GM18909 (cell line): ENCODE measurements at regions not wholly inside any gene's neighbourhood (a gene's known extent, or its start where the extent isn't known, plus 50 kb on each side); places are given as distances from the start of the nearest gene placed in this dataset.

ENCODE experiments used
- ATAC-seq: cut with Tn5 transposase; IDR thresholded peaks from one replicate; pipeline ENCODE4 v1.9.1; 2021; ENCODE audit warnings: mild to moderate bottlenecking; ENCODE audit not compliant: unreplicated experiment, poor library complexity

DNA sequence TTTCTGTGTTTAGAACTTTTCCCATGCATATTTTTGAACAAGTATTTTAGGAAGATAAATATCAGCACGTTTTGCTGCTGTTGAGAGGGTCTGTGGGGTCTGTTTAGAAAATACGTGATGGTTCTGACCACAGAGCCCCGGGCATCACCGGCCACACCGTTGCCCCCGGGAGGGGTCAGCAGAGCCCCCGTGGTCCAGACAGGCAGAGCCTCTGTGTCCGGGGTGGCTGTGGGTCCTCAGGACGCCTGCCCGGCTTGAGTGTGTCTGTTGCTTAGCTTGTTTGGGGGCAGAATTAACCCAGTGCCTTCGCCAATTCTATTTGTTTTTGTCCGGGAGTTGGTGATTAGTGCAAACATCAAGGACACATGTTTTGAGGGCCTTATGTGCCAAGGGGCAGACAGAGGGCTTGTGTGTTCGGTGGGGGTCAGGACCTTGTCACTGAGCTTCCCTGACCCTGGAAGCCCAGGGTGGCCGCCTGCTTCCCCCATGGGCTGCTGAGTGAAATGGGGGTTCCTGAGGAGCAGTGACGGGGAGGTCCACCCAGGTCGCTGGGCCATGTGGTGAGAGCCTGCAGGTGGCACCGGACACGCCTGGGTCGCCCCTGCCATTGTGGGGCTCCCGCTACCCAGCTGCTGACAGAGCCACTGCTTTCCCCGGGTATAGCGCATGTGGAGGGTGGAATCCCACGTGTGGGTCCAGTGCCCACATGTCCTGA is 122.2 kb downstream of the SIK1 start:
- ATAC-seq: no peak

GRCh38 chr21:43304206-43304605 is 122.7 kb downstream of the SIK1 start:
- no peak for ATAC-seq

DNA sequence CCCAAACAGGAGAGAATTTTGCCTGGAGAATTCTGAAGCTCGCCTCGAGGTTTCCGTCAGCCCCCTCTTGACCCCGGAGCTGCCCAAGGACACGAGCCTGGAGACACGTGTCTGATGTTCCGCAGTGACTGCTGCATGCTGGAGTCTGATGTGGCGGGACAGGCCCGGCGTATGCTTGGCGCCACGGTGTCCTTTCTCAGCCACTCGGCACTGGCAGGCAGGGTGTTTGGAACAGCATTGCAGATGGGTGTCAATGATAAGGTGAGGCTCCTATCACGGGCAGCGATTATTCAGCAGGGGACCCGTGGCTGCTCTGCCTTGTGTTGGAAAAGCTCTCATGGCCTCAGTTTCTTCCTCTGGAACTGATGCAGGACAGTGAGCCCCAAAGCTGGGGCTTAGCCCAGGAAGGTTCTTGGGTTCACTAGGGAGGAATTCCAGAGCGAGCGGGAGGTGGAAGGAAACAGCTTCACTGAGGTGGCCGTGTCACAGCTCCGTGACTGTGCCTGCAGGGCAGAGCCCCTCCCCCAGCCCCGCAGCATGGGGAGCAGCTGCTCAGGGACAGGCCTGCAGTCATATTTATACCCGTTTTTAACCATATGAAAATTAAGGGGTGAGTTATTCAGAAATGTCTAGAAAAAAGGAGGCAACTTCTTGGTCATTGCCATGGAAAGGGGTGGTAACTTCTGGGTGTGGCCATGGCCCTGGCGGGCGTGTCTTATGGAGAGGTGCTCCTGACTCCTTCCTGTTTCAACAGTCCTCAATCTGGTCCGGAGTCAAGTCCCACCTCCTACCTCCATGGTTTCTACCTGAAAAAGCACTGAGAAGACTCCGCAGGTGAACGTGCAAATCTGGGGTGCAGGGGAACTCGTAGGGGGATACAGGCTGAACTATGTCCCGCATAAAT is 123.4 kb downstream of the SIK1 start:
- ATAC-seq: no peak

DNA sequence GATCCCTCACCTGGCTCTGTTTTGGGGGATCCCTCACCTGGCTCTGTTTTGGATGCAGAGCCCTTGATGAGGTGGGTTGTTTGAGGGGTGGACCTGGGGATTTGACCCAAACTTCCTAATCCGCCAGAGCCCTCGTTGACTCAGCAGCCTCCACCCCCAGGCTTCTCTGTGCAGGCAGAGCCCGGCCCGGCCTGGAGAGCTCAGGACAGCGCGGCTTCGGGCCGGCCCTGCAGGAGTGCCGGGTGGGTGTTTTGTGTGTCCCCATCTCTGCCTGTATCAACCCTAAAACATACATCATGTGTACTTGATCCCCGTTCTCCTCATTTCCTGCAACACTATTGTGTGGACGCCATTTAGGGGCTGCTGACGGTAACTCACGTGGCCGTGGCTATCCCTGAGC is 124.2 kb downstream of the SIK1 start:
- no peak for ATAC-seq

DNA sequence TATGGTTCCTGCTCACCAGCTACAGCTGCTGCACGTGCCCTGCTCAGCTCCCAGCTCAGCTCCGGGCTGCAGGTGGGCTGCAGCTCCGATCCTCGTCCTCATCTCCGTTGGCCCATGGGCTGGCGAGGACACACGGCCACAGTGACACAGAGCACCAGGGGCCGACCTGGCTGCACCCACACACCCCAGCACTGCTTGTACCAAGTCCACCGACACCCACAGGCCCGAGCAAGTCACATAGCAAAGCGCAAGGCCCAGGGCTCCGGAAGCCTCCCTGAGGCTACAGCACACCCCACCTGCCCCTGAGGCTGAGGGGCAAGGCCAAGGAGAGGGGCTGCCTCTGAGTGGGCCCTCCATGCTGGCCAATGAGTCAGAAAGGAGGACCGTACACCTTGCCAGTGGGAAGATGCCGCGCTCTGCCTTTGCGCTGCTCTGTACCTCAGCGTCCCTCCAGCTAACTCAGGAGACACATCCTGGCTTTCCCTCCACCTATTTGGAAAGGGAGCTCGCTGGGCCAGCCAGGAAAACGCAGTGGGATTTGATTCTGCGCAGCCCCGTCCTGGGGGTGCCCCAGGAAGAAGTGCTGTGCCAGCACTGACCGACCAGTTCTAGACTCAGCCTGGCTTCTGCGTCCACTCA is 124.8 kb downstream of the SIK1 start:
- no peak for ATAC-seq

- ATAC-seq: no peak
These were observed 125.4 kb downstream of the SIK1 start for GRCh38 chr21:43301409-43302061.

DNA sequence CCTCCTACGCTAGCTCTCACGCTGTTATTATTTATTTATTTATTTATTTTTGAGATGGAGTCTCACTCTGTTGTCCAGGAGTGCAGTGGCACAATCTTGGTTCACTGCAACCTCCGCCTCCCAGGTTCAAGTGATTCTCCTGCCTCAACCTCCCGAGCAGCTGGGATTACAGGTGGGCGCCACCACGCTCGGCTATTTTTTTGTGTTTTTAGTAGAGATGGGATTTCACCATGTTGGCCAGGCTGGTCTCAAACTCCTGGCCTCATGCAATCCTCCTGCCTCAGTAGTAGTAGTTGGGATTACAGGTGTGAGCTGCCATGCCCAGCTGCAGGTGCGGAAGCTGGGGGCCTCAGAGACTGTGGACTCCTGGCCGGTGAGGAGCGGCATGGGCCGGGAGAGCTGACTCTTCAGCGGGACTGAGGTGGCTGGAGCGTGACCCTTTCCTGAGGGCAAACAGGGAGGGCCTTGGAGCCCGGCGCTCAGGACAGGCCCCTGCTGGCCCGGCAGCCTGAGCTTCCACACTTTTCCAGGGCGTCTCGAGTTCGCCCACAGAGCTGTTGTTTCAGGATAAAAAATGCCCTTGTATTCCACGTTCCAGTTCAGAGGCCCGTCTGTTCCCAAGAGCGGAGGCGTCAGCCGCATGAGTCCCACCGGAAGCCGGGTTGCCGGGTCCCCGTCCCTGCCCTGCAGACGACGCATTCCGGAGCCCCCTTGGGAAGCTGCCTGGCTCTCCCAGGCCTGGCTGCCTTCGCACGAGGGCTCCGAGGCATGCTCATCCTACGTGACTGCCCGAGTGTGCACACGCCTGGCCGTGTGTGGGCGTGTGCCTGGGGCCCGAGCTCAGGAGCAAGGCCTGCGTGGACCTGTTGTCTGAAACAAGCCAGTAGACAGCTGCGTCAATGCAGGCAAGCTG is 126.2 kb downstream of the SIK1 start:
- no peak for ATAC-seq

DNA sequence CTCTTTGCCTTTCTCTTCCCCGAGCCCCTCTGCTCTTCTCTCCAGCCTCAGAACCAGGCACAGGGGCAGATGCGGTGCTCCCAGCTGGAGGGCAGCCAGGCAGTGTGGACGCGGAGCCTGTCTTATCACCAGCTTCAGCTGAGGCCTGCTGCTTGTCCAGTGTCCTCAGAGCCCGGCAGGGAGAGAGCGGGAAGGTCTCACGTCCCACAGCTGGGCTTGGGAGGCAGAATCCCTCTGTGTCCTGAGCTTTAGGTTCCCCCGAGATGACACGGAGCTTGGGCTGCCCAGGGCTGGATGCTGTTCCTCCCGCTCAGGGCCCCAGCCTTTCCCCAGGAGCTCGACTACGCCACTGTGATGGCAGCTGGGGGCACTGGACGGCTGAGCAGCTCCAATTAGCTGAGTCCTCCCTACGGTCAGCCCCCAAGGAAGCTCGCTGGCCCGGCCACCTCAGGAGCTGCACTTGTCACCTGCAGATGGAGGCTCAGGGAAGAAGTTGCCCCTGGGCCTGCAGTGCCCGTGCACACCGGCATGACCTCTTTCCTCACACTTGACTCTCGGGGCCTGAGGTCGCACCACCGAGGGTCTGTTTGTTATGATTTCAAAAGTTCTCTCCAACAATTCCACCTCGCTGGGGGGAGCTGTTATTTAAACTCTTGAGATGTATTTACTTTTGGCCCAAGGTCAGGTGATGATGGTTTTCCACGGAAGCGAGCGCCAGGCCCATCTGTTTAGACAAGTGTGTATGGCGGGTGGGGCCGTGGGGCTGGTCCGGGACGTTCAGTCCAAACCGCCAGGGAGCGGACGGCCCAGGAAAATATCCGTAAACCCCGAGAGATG is 127.3 kb downstream of the SIK1 start:
- no peak for ATAC-seq

DNA sequence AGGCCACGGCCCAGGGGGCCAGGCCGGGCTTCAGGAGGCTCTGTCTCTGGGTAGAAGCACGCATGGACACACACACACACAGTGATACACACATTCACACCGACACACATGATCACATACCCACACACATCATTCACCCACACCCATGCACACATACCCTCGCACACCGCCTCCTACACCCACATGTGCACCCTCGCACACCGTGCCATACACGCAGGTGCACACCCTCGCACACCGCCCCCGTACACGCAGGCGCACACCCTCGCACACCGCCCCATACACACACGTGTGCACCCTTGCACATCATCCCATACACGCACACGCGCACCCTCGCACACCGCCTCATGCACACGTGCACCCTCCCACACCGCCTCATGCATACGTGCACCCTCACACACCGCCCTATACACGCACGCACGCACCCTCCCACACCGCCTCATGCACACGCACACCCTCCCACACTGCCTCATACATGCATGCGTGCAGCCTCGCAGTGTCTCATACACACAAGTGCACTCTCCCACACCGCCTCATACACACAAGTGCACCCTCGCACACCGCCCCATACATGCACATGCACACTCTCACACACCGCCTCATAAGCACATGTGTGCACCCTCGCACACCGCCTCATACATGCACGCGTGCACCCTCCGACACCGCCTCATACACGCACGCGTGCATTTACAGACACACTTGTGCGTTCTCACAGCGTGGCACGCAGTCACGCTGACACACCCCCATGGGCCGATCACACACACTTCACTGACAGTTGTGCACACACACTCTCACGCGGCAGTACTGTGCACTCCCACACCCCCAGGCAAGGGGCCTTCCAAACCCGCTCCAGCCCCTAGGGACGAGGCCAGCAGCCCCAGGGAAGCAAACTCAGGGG is 128.1 kb downstream of the SIK1 start:
- no peak for ATAC-seq

GRCh38 chr21:43297989-43298388 is 128.9 kb downstream of the SIK1 start:
- no peak for ATAC-seq

DNA sequence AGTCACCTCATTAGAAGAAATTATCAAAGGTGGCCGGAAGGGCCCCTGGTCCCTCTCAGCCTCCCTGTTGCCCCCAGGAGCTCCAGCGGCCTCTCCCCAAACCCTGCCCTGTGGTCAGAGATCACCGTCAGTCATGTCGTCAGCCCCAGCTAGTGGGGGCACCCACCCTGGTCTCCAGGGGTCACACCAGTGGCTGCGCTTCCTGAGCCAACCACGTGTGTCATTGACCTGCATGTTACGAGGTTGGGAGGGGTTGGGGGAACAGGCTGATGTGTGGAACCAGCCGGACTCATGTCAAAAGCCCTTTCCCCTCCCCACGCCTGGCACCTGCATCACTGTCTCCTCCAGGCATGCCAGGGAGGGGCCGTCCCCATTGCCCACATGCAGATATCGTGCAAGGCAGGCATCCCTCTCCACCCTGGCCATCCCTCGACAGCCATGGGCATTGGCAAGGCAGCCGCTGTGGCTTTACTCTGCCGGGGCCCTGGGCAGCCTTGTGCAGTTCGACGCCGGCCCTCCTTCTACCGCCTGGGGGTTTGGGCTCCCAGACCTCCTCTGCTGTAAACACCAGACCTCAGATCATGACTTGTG is 128.7 kb downstream of the CRYAA start:
- ATAC-seq: no peak

- ATAC-seq: no peak
These were observed 126.5 kb downstream of the CRYAA start for GRCh38 chr21:43295066-43295958.

- no peak for ATAC-seq
These were observed 125.5 kb downstream of the CRYAA start for GRCh38 chr21:43294194-43294902.

GRCh38 chr21:43292866-43293142 is 124.0 kb downstream of the CRYAA start:
- no peak for ATAC-seq

DNA sequence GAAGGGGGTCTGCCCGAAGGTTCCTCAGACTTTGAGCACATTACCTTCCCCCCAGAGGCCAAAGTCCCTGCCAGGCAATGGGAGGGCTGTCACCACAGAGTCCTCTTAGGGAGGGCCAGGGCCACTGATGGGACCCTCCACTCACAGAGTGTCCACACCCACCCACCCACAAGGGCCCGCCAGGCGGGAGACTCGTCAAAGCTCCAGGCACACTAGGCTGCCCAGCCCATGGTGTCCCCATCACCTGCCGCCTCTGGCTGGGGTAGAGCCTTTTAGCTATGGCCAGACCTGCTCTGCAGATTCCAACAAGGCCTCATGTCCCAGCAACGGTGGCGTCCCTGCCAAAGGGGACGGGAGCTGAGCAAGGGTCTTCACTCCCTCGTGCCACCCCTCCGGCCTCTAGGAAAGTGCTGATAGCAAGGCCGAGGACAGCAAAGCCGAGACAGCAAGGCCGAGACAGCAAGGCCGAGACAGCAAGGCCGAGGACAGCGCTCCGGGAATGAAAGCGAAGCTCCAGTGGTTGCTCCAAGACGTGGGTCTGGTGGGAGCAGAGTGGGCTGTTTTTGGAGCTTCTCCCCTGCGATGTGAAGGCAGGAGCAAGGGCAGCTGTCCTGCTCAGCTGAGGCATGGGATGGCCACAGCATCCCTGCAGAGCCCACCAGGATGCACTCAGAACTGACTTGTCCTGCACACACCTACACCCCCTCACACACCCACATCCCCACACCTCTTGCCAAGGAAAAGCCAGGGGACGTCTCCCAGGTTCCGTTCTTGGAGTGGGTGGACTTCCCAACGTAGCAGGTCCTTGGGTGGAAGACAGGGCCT is 123.4 kb downstream of the CRYAA start:
- ATAC-seq: no peak
